Activated CD8-positive, alpha-beta memory T cell treated with anti-CD3 and anti-CD28 coated beads, Interleukin-2, amount 50 U/mL, for 48 hours (primary cell): ENCODE measurements at regions not wholly inside any gene's neighbourhood (a gene's known extent, or its start where the extent isn't known, plus 50 kb on each side); places are given as distances from the start of the nearest gene placed in this dataset.
"Not testable (repeated sequence)": the region's sequence is repeated elsewhere in the genome, so short reads cannot be mapped to it uniquely, and the experiment has no call there.

ENCODE experiments used
- DNase-seq: peaks from one replicate; pipeline ENCODE4 v3.0.0-alpha.2; 2020

DNA sequence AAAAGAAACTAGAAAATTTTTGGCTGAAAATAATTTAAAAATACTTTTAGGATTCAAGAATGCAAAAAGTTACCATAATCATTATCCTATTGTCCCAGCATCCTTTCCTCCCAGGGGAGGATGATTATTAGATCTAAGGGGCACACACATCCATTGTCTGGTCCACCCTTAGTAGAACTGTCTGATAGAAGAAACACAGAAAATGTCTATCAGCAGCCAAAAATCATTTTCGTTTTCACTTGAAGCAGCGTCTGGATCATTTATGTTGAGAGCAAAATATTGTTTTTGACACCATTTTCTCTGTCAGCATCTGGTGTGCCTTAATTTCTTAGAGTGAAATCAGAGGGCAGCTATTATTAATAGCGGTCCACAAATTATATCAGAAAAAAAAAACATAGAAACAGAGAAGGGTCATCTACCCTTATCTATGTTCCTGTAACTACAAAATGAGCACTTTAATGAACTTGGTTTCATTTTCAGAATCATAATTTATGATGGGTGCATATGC lies 446.3 kb downstream of the TRAM1L1 start:
- no peak for DNase-seq

DNA sequence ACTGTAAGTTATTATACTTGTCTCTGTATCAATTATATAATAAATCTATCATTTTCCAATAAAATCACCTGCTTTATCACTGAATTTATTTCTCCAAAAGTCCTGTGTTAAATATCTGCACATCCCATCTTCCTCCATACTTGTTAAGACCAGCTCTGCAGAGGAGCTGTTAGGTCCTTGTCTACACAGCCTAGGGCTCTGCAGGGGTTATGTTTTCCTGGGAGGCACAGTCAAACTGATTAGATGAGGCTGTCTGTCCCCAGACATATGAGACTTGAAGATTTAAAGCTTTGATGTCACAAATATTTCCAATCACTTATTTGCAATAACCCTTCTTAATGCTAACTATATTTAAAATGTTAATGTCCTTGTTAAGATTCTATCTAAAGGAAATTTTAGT lies 446.8 kb downstream of the TRAM1L1 start:
- no peak for DNase-seq

DNA sequence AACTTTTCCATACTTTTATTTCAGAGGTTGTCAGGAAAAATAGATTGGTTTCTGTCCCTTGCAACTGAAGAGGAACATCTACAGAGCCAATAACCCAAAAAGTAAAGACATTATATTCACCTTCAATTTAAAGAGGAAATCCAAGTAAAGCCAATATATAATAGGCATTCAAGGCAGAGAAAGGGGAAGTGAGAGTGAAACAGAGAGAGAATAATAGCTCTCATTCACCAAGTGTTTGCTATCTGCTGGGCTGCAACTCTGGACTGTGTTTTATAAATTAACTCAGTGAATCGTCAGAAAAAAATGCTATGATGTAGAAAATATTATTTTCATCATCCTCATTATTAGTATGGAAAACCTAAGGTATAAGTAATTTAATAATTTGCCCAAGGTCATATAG lies 448.5 kb downstream of the TRAM1L1 start:
- DNase-seq: no peak

DNA sequence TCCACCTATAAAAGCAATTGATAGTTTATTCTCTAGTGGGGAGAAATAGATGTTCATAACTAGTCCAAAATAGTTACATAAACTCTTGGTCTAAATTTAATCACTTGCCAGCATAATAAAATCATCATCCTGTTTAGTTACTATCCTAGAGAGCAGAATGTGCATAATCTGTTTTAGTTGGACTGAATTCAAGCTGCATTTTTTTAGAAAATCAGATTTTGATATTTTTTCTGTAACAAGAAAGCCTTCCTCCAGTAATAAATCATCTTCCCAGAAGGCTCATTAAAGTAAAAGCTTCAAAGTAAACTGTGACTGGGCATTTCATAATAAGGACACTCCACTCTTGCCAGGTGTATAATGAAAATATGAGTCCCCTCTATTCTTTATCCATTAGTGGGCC lies 453.1 kb downstream of the TRAM1L1 start:
- DNase-seq: no peak

DNA sequence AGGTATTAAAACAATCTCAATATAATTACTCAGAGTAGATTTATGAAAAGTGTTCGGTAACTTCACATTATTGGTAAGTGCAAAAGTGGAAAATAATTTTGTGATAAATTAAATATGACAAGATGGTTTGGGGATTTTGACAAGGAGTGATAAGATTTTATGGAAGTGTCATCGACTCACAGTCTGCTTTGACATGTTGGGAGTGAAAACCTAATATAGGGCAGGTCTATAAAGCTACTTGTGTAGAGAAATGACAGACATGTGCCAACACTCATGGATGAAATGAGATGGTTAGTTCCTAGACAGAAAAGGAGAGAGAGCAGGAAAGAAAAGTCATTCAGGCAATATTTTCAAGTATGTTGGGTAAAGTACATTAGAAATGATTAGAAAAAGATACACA lies 456.8 kb downstream of the TRAM1L1 start:
- no peak for DNase-seq

DNA sequence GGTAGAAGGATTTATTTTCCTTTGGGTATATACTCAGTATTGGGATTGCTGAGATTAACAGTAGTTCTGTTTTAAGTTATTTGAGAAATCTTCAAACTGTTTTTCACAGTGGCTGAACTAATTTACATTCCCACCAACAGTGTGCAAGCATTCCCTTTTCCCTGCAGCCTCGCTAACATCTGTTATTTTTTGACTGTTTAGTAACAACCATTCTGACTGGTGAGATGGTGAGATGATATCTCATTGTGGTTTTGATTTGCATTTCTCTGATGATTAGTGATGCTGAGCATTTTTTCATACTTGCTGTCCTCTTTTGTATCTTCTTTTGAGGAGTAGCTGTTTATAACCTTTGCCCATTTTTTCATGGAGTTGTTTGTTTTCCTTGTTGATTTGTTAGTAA lies 457.8 kb downstream of the TRAM1L1 start:
- no peak for DNase-seq

DNA sequence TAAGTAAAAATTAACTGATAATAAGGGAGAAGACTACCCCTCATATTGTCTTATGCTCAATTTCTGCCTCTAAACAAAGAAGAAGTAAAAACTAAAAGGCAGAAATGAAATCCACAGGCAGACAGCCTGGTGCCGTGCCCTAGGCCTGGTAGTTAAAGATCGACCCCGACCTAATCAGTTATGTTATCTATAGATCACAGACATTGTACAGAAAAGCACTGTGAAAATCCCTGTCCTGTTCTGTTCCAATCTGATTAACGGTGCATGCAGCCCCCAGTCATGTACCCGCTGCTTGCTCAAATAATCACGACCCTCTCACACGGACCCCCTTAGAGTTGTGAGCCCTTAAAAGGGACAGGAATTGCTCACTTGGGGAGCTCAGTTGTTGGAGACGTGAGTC lies 465.9 kb downstream of the TRAM1L1 start:
- not testable (repeated sequence) for DNase-seq

DNA sequence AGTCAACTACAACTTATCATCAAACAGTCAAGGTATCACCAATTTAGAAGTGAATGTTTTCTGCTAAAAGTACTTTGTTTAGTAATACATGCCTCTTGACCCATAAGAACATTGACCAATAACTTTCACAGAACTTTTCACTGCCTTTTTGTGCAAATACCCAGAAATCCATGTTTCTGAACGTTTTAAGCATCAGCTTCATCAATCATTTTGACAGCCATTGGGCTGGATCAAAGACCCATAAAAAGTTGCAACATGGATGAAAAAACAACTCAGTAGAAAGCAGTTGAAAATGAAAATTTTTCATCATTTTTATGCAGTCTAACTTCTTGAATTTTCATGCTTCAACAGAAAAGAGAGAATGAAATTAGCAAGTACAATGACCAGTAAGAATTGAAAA lies 466.7 kb downstream of the TRAM1L1 start:
- no peak for DNase-seq

DNA sequence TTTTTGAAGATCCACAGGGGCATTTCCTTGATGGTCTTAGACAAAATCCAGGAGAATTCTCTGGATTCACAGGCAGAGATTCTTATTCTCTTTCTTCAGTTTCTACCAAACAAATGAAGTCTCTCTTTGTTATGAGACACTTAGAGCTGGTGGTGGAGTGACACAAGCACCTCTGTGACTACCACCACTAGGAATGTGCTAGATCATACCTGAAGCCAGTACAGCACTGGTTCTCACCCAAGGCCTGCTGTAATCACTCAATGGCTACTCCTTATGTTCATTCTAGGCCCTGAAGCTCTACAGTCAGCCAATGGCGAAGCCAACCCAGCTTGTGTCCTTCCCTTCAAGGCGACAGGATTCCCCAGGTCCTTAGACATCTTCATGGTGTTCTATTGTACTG lies 482.3 kb downstream of the TRAM1L1 start:
- DNase-seq: no peak

DNA sequence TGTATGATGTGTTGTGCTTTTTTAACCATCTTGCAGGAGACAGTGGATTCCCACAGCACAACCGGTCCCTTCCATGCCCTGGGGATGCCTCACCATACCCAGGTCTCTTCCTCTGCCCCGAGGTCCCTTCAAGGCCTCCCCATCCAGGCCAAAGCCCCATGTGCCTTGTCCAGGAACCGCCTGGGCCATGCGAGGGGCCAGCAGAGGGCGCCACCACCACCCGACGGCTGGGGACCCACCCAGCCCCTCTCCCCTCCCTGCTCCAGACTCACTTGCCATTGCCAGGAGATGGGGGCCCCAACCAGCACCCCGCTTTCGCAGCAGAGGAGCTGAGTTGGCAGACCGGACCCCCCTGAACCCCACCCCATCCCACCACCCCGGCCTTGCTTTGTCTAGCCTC lies 485.5 kb downstream of the TRAM1L1 start:
- DNase-seq: peak; percentile 61

DNA sequence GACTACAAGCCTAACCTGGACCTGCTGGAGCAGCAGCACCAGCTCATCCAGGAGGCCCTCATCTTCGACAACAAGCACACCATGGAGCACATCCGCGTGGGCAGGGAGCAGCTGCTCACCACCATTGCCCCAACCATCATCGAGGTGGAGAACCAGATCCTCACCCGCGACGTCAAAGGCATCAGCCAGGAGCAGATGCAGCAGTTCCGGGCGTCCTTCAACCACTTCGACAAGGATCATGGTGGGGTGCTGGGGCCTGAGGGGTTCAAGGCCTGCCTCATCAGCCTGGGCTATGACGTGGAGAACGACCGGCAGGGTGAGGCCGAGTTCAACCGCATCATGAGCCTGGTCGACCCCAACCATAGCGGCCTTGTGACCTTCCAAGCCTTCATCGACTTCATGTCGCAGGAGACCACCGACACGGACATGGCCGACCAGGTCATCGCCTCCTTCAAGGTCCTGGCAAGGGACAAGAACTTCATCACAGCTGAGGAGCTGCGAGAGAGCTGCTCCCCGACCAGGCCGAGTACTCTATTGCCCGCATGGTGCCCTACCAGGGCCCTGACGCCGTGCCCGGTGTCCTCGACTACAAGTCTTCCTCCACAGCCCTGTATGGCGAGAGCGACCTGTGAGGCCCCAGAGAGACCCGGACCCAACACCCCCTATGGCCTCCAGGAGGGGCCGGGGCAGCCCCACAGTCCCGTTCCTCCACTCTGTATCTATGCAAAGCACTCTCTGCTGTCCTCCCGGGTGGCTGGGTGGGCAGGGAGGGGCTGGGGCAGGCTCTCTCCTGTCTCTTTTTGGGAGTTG lies 486.2 kb downstream of the TRAM1L1 start:
- no peak for DNase-seq

DNA sequence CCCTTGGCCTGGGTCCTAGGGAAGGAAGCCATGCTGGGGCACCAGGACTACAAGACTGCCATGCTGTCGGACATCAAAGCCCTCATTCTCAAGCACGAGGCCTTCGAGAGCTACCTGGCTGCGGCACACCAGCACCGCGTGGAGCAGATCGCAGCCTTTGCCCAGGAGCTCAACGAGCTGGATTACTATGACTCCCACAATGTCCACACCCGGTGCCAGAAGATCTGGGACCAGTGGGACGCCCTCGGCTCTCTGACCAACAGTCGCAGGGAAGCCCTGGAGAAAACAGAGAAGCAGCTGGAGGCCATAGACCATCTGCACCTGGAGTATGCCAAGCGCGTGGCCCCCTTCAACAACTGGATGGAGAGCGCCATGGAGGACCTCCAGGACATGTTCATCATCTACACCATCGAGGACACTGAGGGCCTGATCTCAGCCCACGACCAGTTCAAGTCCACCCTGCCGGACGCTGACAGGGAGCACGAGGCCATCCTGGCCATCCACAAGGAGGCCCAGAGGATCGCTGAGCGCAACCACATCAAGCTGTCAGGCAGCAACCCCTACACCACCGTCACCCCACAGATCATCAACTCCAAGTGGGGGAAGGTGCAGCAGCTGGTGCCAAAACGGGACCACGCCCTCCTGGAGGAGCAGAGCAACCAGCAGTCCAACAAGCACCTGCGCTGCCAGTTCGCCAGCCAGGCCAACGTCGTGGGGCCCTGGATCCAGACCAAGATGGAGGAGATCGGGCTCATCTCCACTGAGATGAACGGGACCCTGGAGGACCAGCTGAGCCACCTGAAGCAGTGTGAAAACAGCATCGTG lies 487.0 kb downstream of the TRAM1L1 start:
- no peak for DNase-seq

DNA sequence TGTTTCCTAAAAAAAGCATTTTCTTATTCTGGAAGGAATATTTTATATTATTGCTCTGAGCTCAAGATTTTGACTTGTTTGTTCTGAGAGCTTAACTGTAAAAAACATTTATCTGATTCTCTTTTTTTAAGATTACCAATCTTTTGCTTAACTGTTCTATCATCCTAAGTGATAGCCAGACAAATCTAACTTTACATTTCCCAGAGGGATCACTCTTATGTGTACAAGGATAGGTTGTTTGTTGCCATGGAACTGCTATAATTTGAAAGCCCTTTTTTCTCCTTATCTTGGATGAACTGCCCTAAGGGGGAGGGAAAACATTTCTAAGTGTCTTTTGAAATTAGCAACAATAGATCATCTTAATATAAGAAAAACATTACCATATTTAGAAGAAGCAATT lies 494.7 kb downstream of the TRAM1L1 start:
- DNase-seq: no peak

DNA sequence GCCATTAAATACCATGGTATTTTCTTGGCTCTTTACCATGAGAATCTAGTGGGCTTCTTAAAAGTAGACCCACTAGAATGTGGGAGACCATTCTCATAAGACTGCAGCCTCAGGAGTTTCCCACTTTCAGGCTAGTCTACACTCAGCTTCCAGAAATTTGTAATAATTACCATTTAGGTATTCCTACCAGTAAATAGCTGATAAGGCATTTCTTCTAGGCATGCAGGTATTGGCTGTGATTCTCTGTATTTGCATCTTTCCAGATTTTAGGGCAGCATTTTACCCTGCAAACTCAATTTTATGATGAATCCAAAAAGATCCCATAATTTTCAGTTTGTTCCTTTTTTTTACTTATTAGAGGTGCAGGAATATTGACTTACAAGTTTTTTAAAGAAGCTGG lies 496.6 kb downstream of the TRAM1L1 start:
- no peak for DNase-seq

DNA sequence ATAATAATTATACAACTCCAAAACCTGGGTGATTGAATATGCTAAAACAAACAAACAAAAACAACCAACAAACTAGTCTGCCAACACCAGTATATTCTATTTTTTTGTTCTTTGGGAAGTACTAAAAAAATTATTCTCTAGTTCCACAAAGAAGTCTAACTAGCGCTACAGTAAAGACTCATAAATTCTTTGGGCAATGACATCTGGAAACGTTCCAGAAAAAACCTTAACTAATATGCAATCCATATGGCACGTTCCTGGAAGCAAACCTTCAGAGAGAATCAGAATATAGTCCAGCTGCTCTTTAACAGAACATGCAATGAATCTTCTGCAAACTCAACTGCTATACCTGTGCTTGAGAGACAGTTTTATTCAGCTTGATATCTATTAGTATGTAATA lies 500.1 kb downstream of the TRAM1L1 start:
- no peak for DNase-seq

DNA sequence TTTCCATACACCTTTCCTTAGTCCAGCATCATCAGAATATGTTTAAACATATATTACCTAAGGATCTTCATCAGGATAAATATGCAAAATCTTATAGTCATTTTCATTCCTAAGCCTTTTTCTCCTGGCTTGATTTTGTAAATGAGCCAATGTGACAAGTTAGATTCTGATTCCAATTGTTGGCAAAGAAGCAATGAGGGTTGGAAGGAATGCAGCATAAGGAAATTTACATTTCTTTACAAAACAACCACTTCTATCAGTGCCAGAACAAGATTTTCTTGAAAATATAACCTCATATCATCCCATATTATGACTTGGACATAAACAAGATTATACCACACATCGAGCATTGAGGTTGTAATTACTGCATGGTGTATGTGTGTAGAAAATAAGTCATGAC lies 508.1 kb downstream of the TRAM1L1 start:
- no peak for DNase-seq

DNA sequence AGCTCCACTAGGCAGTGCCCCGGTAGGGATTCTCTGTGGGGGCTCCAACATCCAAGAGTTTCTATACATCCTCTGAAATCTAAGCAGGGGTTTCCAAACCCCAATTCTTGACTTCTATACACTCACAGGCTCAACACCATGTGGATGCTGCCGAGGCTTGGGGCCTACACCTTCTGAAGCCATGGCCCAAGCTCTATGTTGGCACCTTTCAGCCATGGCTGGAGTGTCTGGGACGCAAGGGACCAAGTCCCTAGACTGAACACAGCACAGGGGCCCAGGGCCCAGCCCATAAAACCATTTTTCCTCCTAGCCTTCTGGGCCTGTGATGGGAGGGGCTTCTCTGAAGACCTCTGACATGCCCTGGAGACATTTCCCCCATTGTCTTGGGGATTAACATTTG lies 511.8 kb downstream of the TRAM1L1 start:
- no peak for DNase-seq

DNA sequence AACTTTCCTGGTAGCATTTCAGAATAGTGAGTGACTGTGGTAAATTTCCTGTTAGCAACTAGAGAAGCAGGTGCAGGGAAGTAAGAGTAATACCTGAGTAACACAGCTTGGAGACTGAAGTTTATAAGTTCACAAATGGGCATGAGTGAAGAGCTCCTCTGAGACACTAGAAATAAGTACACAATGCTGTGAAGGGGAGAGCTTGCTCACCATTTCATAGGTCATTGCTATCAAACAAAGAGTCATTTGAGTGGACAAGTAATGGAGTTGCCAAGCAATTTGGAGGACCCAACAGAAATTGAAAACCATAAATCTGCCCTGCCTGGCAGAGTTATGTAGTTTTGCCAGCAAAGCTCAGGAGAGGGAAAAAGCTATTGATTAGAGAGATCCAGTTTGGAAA lies 523.6 kb downstream of the TRAM1L1 start:
- no peak for DNase-seq

DNA sequence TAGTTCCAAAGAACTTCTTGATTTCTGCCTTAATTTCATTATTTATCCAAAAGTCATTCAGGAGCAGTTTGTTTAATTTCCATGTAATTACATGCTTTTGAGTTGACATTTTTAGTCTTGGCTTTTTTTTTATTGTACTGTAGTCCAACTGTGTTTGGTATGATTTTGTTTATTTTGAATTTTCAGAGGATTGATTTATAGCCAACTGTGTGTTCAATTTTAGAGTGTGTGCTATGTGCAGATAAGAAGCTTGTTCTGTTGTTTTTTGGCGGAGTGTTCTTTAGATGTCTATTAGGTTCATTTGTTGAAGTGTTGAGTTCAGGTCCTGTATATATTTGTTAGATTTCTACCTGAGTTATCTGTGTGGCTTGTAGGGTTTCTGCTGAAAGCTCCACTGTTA lies 533.6 kb downstream of the TRAM1L1 start:
- DNase-seq: no peak

DNA sequence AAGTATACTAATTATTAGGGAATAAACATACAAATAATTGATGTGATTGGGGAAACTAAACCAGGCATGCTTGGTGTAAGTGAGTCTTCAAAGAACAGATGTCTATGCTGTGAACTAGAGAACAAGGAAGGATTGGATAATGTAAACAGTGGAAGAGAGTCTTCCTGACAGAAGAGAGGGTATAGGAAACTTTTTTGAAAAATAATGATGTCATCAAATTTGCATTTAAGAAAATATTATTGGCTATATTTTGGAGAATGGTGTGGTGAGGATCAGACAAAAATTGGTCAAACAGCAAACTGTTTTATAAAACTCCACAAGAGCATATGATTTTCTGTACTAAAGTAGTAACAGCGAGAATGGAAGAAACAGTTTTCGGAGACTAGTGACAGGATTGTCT lies 537.7 kb downstream of the TRAM1L1 start:
- no peak for DNase-seq

DNA sequence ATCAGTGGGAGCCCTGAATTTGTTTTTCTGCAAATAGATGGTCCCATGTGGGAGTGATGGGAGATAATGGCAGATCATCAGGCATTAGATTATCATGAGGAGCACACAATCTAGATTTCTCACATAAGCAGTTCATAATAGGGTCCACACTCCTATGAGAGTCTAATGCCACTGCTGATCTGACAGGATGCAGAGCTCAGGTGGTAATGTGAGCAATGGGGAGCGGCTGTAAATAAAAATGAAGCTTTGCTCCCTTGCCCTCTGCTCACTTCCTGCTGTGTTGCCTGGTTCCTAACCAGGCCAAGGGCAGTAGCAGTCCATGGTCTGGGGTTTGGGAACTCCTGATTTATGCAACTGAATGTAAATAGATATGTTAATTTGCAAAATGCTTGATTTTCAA lies 538.6 kb downstream of the TRAM1L1 start:
- DNase-seq: no peak

DNA sequence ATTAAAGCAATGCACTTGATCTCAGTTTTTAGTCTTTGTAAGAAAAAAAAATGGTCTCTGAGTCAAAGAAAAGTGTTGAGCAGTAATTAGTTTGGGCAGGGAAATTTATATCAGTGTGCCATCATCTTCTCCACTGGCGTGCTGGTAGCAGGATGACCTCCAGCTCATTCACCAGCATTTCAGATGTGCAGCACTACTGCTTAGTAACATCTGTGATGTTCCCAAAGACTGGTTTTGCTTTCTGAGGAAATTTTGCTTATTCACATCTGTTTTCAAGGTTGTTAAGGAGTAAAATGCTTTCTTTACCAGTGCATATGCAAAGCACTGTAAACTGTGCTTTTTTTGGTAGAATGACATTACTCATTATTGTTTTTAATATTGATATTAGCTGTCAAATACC lies 540.4 kb downstream of the TRAM1L1 start:
- DNase-seq: no peak

DNA sequence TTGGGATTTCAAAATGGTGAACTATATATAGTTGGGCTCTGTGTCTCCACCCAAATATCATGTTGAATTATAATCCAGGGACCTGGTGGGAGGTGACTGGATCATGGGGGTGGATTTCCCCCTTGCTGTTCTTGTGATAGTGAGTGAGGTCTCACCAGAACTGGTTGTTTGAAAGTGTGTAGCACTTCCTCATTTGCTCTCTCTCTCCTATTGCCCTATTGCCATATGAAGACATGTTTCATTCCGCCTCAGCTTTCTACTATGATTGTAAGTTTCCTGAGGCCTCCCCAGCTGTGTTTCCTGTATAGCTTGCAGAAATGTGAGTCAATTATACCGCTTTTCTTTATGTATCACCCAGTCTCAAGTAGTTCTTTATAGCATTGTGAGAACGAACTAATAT lies 545.6 kb downstream of the TRAM1L1 start:
- no peak for DNase-seq

DNA sequence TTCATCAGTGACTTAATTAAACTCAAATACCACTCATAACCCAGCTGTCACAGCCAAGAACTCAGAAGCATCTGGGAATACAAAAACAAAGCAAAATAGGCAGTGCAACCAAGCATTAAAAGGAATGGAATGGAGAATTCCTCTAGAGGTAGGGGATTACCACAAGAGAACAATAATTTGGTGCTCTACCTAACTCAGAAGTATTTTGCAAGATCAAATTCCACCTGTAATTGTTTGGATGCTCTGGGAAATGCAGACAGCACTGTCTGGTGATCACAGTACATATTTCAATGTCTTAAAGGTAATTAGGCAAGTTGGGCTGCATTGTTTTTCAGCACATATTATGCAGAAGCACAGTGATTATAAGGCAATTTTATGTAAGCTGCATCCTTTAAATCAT lies 547.5 kb downstream of the TRAM1L1 start:
- no peak for DNase-seq
